HG03045 (cell line): ENCODE measurements at regions not wholly inside any gene's neighbourhood (a gene's known extent, or its start where the extent isn't known, plus 50 kb on each side); places are given as distances from the start of the nearest gene placed in this dataset.

Source experiments
- ATAC-seq: cut with Tn5 transposase; IDR thresholded peaks from one replicate; pipeline ENCODE4 v1.9.1; 2021; ENCODE audit warnings: mild to moderate bottlenecking, moderate library complexity; ENCODE audit not compliant: unreplicated experiment

- no peak for ATAC-seq
Observed at GRCh38 chr6:63371104-63371715, 51.4 kb upstream of the LGSN start.

GRCh38 chr6:63372951-63373533 lies 53.3 kb upstream of the LGSN start:
- no peak for ATAC-seq

- ATAC-seq, result no peak
Observed at GRCh38 chr6:63389191-63389844, 69.5 kb upstream of the LGSN start.

GRCh38 chr6:63391203-63391970 lies 71.6 kb upstream of the LGSN start:
- no peak for ATAC-seq

GRCh38 chr6:63392092-63392724 lies 72.4 kb upstream of the LGSN start:
- ATAC-seq, result no peak

GRCh38 chr6:63394656-63395308 lies 75.0 kb upstream of the LGSN start:
- ATAC-seq, result no peak

- no peak for ATAC-seq
Observed at GRCh38 chr6:63395381-63395780, 75.6 kb upstream of the LGSN start.

GRCh38 chr6:63403725-63404124 lies 83.9 kb upstream of the LGSN start:
- no peak for ATAC-seq

- ATAC-seq, result no peak
Observed at GRCh38 chr6:63410435-63411426, 90.9 kb upstream of the LGSN start.

GRCh38 chr6:63415286-63415685 lies 95.5 kb upstream of the LGSN start:
- ATAC-seq, result no peak

- no peak for ATAC-seq
Observed at GRCh38 chr6:63418741-63419140, 99.0 kb upstream of the LGSN start.

GRCh38 chr6:63424636-63425035 lies 104.9 kb upstream of the LGSN start:
- ATAC-seq, result no peak

GRCh38 chr6:63425493-63425892 lies 105.7 kb upstream of the LGSN start:
- no peak for ATAC-seq

GRCh38 chr6:63426844-63427243 lies 107.1 kb upstream of the LGSN start:
- ATAC-seq, result no peak

GRCh38 chr6:63427951-63428350 lies 108.2 kb upstream of the LGSN start:
- ATAC-seq, result no peak

- no peak for ATAC-seq
Observed at GRCh38 chr6:63430985-63431519, 111.3 kb upstream of the LGSN start.

- ATAC-seq, result no peak
Observed at GRCh38 chr6:63434943-63435342, 115.2 kb upstream of the LGSN start.

- ATAC-seq, result no peak
Observed at GRCh38 chr6:63436356-63436755, 116.6 kb upstream of the LGSN start.

GRCh38 chr6:63437058-63437457 lies 117.3 kb upstream of the LGSN start:
- no peak for ATAC-seq
